ENCODE measurements at regions not wholly inside any gene's neighbourhood (a gene's known extent, or its start where the extent isn't known, plus 50 kb on each side); places are given as distances from the start of the nearest gene placed in this dataset.

- ChIA-PET CTCF (no interaction called here), POLR2A (no interaction called here)
- no peak for TF ChIP-seq CTCF (IDR thresholded peaks at IDR 0.05; ENCODE audit: control extremely low read depth, extremely low read depth, low read depth, missing control alignments)
- no peak for DNase-seq (ENCODE audit: extremely low spot score)
These were observed 80.5 kb upstream of the PRKG1 start for GRCh38 chr10:50993771-50994251.

- no peak for TF ChIP-seq CTCF (IDR thresholded peaks at IDR 0.05; ENCODE audit: control extremely low read depth, extremely low read depth, low read depth, missing control alignments)
- ChIA-PET POLR2A (no interaction called here), CTCF (no interaction called here)
- no peak for DNase-seq (ENCODE audit: extremely low spot score)
These were observed 76.8 kb upstream of the PRKG1 start for GRCh38 chr10:50997461-50997860.

GRCh38 chr10:50999163-50999562 lies 75.1 kb upstream of the PRKG1 start:
- ChIA-PET POLR2A (no interaction called here), CTCF (no interaction called here)
- DNase-seq (ENCODE audit: extremely low spot score) = no peak
- TF ChIP-seq CTCF (IDR thresholded peaks at IDR 0.05; ENCODE audit: control extremely low read depth, extremely low read depth, low read depth, missing control alignments) = no peak

GRCh38 chr10:51000164-51000563 lies 74.1 kb upstream of the PRKG1 start:
- no peak for DNase-seq (ENCODE audit: extremely low spot score)
- ChIA-PET CTCF (interaction anchor here (1.4 kb wide), 2 partner anchors 11 to 1216 kb away, joined by 3 read pairs; no protein-coding TSS in a partner anchor), POLR2A (no interaction called here)
- TF ChIP-seq CTCF (IDR thresholded peaks at IDR 0.05; ENCODE audit: control extremely low read depth, extremely low read depth, low read depth, missing control alignments) = no peak

- POLR2A ChIA-PET = no interaction called here
- DNase-seq (ENCODE audit: extremely low spot score) = no peak
- TF ChIP-seq CTCF (IDR thresholded peaks at IDR 0.05; ENCODE audit: control extremely low read depth, extremely low read depth, low read depth, missing control alignments) = no peak
- CTCF ChIA-PET = interaction anchor here (1.4 kb wide), 2 partner anchors 12 to 1215 kb away, joined by 3 read pairs; no protein-coding TSS in a partner anchor
These were observed 73.3 kb upstream of the PRKG1 start for GRCh38 chr10:51000976-51001375.

- DNase-seq (ENCODE audit: extremely low spot score) = no peak
- POLR2A ChIA-PET = no interaction called here
- TF ChIP-seq CTCF (IDR thresholded peaks at IDR 0.05; ENCODE audit: control extremely low read depth, extremely low read depth, low read depth, missing control alignments) = peak; percentile 39
- CTCF ChIA-PET = interaction anchor here (1.4 kb wide), 1 partner anchor 12 kb away, joined by 3 read pairs; no protein-coding TSS in a partner anchor
These were observed 72.7 kb upstream of the PRKG1 start for GRCh38 chr10:51001587-51001986.

- ChIA-PET POLR2A (no interaction called here), CTCF (no interaction called here)
- no peak for DNase-seq (ENCODE audit: extremely low spot score)
- no peak for TF ChIP-seq CTCF (IDR thresholded peaks at IDR 0.05; ENCODE audit: control extremely low read depth, extremely low read depth, low read depth, missing control alignments)
These were observed 71.8 kb upstream of the PRKG1 start for GRCh38 chr10:51002469-51002868.
